Stimulated activated CD8-positive, alpha-beta memory T cell treated with anti-CD3 and anti-CD28 coated beads, Interleukin-7, amount 100 ng/mL, for 24 hours (primary cell): ENCODE measurements at regions not wholly inside any gene's neighbourhood (a gene's known extent, or its start where the extent isn't known, plus 50 kb on each side); places are given as distances from the start of the nearest gene placed in this dataset.

ENCODE experiments used
- DNase-seq: peaks from one replicate; pipeline ENCODE4 v3.0.0-alpha.2; 2020; ENCODE audit warnings: low read depth

DNA sequence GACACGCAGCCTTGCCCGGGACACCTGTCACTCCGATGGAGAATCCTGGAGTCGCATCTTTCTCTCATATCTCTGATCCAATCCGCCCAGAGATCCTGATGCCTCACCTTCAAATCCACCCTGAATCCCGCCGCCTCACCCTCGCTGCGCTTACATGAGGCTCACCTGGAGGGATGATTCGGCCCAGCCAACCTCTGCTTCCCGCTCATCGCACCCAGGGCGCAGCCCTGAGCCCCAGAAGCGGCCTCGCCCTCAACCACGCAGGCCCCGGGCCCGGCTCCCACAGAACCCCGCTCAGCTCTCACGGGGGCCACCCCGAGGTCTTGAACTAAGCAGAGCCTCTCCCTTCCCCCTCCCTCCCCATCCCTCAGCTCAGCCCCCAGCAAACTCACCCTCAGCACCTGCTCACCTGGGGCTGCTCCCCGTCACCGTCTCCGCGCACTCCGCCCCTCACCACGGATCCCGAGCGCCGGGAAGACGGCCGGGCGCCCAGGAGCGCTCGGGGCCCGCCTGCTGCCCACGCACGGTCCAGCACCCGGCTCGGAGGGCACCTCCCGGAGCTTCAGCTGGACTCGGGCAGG is 160.0 kb downstream of the NDUFA10 start:
- DNase-seq = no peak

DNA sequence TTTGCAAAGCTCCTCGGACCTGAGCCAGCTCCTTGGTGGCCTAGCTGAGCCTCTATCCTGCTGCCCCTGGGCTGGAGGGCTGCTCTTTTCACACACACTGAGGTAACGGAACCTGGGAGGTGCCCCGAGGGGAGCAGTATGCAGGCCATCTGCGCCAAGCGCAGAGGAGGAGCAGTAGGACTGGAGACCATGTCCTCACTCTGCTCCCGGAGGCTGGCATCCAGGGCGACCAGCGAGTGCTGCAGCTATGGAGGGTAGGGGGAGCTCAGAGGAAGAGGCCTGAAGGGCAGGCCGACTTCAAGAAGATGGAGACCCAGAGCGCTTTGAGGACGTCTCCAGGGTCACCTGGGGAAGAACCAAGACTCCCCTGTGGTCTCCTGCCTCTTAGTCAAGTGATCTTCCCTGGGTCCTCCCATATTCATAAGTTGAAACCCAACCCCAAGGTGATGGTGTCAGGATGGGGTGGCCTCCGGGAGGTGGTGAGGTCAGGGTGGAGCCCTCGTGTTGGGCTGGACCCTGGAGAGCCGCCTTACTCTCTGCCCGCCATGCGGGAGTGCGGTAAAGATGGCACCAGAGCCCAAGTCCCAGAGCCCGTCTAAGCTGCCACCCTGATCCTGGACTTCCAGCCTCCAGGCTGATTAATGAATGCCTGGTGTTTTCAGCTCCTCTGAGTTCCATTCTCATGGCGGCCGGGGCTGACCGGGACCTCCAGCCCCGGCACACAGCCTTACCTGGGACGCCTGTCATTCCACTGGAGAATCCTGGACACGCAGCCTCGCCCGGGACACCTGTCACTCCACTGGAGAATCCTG is 160.7 kb downstream of the NDUFA10 start:
- DNase-seq = no peak

DNA sequence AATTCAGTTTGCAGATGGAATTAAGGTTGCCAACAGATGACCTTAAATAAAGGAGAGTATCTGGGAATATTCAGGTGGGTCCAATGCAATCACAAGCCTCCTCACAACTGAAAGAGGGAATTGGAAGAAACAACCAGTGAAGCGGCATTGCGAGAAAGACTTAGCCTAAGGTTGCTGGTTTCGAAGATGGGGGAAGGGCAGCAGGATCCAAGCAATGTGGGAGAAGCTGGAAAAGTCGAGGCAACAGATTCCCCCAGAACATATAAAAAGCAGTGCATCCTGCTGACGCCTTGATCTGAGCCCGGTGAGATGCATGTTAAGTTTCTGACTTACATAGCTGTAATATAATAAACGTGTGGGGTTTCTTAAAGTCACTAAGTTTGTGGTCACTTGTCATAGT is 162.5 kb downstream of the NDUFA10 start:
- no peak for DNase-seq

GRCh38 chr2:239858179-239858578 is 167.0 kb downstream of the NDUFA10 start:
- DNase-seq = no peak

GRCh38 chr2:239857591-239857990 is 167.6 kb downstream of the NDUFA10 start:
- no peak for DNase-seq

DNA sequence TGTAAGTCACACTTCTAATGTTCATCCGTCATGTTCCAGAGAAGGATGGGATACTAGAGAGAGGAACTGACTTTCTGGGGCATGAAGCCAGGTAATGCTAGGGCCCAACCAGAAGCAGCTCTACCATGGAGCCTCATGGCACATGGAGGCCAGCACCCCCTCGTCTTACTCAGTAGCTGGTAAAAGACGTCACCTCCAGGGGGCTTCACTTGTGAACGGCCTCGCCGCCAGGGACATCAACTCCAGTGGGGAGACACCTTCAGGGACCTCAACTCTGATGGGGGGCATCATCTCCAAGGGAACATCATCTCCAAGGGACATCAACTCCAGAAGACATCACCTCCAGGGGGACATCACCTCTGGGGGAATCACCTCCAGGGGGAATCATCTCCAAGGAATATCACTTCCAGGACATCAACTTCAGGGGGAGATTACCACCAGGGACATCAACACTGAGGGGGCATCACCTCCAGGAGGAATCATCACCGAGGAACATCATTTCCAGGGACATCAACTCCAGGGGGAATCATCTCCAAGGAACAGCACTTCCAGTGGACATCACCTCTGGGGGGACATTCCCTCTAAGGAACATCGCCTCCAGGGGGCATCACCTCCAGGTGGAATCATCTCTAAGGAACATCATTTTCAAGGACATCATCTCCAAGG is 168.4 kb downstream of the NDUFA10 start:
- DNase-seq = no peak

- DNase-seq = no peak
These were observed 169.1 kb downstream of the NDUFA10 start for GRCh38 chr2:239855863-239856587.

DNA sequence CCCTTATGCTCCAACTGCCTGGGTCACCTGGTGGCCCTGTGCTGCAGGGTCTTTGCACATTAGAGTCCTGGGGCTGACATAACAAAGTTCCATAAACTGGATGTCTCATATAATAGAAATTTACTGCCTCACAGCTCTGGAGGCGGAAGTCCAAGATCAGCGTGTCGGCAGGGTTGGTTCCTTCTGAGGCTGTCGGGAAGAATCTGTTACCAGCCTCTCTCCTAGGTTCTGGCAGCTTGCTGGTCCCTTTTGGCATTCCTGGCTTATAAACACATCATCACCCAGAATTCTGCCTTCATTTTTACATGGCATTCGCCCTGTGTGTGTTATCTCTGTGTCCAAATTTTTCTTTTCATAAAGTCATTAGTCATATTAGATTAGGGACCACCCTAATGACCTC is 170.5 kb downstream of the NDUFA10 start:
- no peak for DNase-seq

DNA sequence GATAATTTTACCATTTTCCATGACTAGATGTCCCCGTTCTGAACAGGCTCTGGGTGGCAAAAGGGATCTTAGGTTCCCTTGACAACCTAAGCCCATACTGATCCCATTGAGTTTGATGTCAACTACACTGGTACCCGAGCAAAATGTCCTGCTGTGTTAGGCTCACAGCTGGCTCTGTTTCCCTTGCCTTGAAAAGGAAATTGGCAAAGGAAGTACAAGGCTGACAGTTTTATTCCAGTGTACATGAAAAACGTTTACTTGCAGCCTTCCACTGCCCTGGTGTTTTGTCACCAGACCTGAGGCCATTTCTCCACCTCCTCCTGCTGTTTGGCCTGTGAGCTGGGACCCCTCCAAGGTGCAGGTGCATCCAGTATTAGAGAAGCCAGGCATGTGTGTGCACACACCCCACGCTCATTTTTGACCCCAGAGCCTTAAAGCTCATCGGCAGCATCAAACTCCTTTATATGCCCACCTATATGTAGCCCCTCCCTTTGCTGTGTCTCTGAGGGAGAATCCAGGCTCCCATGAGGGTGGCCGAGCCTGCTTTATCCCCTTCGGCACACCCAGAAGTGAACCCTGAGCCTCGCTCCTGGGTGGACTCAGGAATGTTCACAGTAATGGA is 171.3 kb downstream of the NDUFA10 start:
- no peak for DNase-seq

GRCh38 chr2:239853121-239853520 is 172.0 kb downstream of the NDUFA10 start:
- no peak for DNase-seq

GRCh38 chr2:239852272-239852671 is 172.9 kb downstream of the NDUFA10 start:
- DNase-seq = no peak

GRCh38 chr2:239846789-239847676 is 178.1 kb downstream of the NDUFA10 start:
- no peak for DNase-seq

- no peak for DNase-seq
These were observed 179.2 kb downstream of the NDUFA10 start for GRCh38 chr2:239845968-239846367.

- DNase-seq = no peak
These were observed 185.8 kb downstream of the NDUFA10 start for GRCh38 chr2:239839306-239839705.

GRCh38 chr2:239836021-239836765 is 188.9 kb downstream of the NDUFA10 start:
- no peak for DNase-seq

DNA sequence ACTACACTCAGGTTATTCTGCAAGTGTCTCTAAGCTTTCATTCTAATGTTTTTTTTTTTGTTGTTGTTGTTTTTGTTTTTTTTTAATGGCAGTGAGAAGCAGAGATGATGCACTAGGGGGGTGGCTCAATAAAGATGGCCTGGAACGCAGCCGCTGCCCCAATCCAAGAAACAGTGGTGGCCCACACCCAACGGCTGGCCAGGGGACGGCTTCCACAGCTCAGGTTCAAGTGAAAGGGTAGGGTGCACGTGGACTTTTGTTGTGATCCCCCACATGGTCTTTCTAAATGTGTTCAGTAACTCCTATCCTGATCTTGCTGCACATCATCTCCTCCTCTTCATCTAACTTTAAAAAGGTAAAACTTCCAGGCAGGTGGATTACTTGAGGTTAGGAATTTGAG is 190.1 kb downstream of the NDUFA10 start:
- no peak for DNase-seq

GRCh38 chr2:239834143-239834542 is 191.0 kb downstream of the NDUFA10 start:
- DNase-seq = no peak

DNA sequence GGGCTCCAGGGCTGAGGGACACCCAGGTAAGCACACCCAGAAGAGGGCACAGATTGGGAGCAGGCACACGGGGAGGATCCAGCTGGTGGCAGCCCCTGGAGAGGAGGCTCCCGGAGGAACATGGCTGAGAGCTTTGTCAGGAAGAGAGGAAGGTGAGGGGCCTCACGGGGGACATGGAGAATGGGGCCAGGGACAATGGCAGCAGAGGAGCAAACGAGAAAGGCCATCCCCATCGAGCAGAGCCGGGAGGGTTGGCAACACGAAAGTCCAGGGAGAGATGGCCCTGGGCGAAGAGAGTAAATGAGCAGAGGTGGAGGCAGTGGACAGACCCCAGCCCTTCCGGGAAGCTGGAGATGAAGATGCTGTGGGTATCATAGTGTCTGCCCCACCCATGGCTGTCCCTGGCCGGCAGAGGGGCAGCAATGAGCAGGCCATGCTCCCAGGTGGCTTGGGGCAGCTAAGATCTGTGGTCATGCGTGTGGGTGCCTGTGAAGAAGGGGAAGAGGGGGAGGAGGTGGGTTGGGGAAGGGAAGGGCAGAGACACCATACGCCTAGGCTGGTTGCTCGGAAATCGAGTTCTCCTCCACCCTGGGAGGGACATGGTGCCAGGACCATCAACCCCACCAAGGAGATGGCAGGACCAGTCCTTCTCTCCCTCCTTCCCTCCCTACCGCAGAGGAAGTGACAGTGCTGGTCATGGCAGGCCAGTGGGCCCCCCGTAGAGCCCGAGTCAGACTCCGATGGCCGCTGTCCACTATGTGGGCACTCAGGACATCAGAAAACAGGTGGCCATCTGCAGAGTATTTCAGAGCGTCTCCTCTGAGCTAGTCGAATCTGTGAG is 191.7 kb downstream of the NDUFA10 start:
- no peak for DNase-seq

DNA sequence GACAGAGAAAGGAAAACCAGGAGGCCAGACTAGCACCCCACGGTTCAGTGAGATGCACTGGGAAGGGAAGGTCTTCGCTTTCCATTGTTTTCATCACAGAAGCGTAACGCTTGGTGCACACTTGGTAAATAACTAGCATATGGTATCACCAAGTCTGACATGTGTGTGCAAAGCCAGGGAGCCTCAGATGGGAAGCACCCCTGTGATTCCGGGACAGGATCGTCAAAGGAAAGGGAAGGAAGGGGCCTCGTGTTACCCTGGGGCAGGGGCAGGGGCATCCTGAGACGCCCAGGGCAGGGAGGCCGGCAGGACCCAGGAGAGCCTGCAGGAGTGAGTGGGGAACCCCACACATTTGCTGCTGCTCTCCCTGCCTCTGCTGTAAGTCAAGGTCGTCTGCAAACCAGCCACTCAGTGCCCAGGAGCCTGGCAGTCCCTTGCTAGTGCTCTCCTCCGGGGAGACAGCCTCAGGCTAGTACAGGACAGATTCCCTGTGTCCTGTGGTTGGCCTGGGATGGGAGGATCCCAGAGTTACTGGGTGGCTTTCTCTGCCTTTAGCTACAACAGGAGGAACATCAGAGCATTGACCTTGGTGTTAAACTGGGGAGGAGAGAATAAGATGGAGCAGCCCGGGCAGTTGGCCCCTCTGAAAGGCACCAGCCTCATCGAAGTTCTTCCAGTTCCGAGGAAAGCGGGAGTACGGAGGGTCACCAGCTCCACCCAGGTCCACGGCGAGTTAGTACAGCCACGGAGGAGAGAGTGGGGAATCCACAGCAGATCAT is 192.5 kb downstream of the NDUFA10 start:
- no peak for DNase-seq
